GM21367 (cell line): ENCODE measurements at regions not wholly inside any gene's neighbourhood (a gene's known extent, or its start where the extent isn't known, plus 50 kb on each side); places are given as distances from the start of the nearest gene placed in this dataset.

Source experiments
- ATAC-seq: cut with Tn5 transposase; IDR thresholded peaks from one replicate; pipeline ENCODE4 v1.9.1; 2021; ENCODE audit not compliant: unreplicated experiment

- ATAC-seq = no peak
Observed at GRCh38 chr11:64456509-64457320, 97.8 kb downstream of the RPS6KA4 start.

- ATAC-seq = no peak
Observed at GRCh38 chr11:64457416-64458010, 98.2 kb upstream of the SLC22A11 start.

- ATAC-seq = no peak
Observed at GRCh38 chr11:64458997-64459396, 96.7 kb upstream of the SLC22A11 start.

- ATAC-seq = no peak
Observed at GRCh38 chr11:64459609-64460008, 96.1 kb upstream of the SLC22A11 start.

- no peak for ATAC-seq
Observed at GRCh38 chr11:64461081-64461480, 94.7 kb upstream of the SLC22A11 start.

GRCh38 chr11:64466115-64466718 lies 89.5 kb upstream of the SLC22A11 start:
- no peak for ATAC-seq

GRCh38 chr11:64469288-64469687 lies 86.5 kb upstream of the SLC22A11 start:
- no peak for ATAC-seq

- ATAC-seq = no peak
Observed at GRCh38 chr11:64472593-64473455, 82.9 kb upstream of the SLC22A11 start.

GRCh38 chr11:64474680-64475079 lies 81.1 kb upstream of the SLC22A11 start:
- ATAC-seq = no peak

GRCh38 chr11:64475145-64475544 lies 80.6 kb upstream of the SLC22A11 start:
- ATAC-seq = no peak

GRCh38 chr11:64476881-64477280 lies 78.9 kb upstream of the SLC22A11 start:
- no peak for ATAC-seq

GRCh38 chr11:64477675-64478074 lies 78.1 kb upstream of the SLC22A11 start:
- ATAC-seq = no peak

- no peak for ATAC-seq
Observed at GRCh38 chr11:64482588-64482987, 73.2 kb upstream of the SLC22A11 start.

GRCh38 chr11:64484191-64485022 lies 71.3 kb upstream of the SLC22A11 start:
- no peak for ATAC-seq

- ATAC-seq = no peak
Observed at GRCh38 chr11:64485074-64485473, 70.7 kb upstream of the SLC22A11 start.

- no peak for ATAC-seq
Observed at GRCh38 chr11:64489831-64490441, 65.8 kb upstream of the SLC22A11 start.

- ATAC-seq = no peak
Observed at GRCh38 chr11:64490562-64491216, 65.1 kb upstream of the SLC22A11 start.

- ATAC-seq = no peak
Observed at GRCh38 chr11:64492561-64492960, 63.2 kb upstream of the SLC22A11 start.

- no peak for ATAC-seq
Observed at GRCh38 chr11:64498136-64498535, 57.6 kb upstream of the SLC22A11 start.
